Lower leg skin (tissue), 4 donors: ENCODE measurements at regions not wholly inside any gene's neighbourhood (a gene's known extent, or its start where the extent isn't known, plus 50 kb on each side); places are given as distances from the start of the nearest gene placed in this dataset.

Experiments
- DNase-seq, 2 donors: peaks; one replicate each; pipeline ENCODE4 v3.0.0-alpha.2; 2019; ENCODE audit warnings: low spot score in 2 of 2
- H3K4me3 ChIP-seq: fragments of 200-600 bp; sonication (generic); 2 replicates; pipeline ENCODE4 v1.5.1; 2017; ENCODE audit warnings: mild to moderate bottlenecking, low read depth; ENCODE audit not compliant: poor library complexity, severe bottlenecking
- POLR2A ChIP-seq, 2 donors: fragments of 450-650 bp; IDR thresholded peaks; one replicate each; pipeline ENCODE4 v1.6.1; 2016 to 2017; ENCODE audit warnings: antibody characterized with exemption in 2 of 2, mild to moderate bottlenecking in 1 of 2, moderate library complexity in 1 of 2
- WGBS, 2 donors: methylation state at CpG; one replicate each; pipeline ENCODE4 v1.1.5; 2018; 5-methylcytosine and 5-hydroxymethylcytosine counted together
- intact Hi-C: fragments of 100-400 bp; cut with DNase I; formaldehyde crosslinking; loops from one replicate; pipeline ENCODE4 v1.15.0; 2023; ENCODE audit warnings: low total_unique reads
- TF ChIP-seq, protein P1 (sequence below), 3 donors: fragments of 450-650 bp; IDR thresholded peaks; one replicate each; pipeline ENCODE4 v1.5.1; 2016; ENCODE audit warnings: antibody characterized with exemption in 3 of 3, mild to moderate bottlenecking in 3 of 3, moderate library complexity in 2 of 3

- intact Hi-C loops = no loop called here
- DNase-seq = peak in 1 of 2 donors; percentile 46
These were observed 242.6 kb downstream of the PTPRU start for GRCh38 chr1:29478879-29479278.

DNA sequence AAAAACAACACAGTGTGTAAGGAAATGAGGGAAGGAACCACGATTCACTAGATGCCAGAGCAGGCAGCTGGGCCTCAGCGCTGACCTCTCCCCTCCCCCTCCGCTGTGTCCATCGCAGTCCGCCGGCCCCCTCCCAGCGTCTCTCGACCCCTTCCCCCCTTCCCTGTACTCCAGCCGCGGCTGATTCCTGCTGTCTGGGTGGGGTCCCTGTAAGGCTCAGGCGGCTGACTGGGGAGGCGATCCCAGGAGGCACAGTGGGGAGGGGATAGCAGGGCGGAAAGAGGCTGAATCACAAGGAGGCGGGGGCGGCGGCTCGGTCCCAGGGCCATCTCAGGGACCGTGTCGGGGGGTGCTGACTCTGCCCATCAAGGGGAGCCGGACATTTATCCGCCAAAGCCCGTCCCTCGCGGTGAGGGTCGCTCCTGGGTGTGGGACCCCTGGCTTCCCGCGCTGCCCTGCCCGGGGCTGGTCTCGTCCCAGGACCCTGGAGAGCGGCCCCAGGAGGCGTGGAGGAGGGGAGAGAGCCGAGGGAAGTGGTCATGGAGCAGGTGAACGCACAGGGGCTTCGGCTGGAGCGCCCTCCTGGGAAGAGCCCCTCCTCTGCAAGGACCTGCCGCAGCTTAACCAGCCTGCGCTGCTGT, 241.9 kb downstream of the PTPRU start:
- WGBS, 2 donors = 6 to 7% methylated on average over 27 to 32 of the region's 37 CpGs
- no peak overlapping the region for H3K4me3 ChIP-seq
- intact Hi-C loops = no loop called here
- no peak for TF ChIP-seq POLR2A (IDR thresholded peaks at IDR 0.05)
- TF ChIP-seq, protein P1, sequence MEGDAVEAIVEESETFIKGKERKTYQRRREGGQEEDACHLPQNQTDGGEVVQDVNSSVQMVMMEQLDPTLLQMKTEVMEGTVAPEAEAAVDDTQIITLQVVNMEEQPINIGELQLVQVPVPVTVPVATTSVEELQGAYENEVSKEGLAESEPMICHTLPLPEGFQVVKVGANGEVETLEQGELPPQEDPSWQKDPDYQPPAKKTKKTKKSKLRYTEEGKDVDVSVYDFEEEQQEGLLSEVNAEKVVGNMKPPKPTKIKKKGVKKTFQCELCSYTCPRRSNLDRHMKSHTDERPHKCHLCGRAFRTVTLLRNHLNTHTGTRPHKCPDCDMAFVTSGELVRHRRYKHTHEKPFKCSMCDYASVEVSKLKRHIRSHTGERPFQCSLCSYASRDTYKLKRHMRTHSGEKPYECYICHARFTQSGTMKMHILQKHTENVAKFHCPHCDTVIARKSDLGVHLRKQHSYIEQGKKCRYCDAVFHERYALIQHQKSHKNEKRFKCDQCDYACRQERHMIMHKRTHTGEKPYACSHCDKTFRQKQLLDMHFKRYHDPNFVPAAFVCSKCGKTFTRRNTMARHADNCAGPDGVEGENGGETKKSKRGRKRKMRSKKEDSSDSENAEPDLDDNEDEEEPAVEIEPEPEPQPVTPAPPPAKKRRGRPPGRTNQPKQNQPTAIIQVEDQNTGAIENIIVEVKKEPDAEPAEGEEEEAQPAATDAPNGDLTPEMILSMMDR (IDR thresholded peaks at IDR 0.05) = no peak
- DNase-seq = peak in 1 of 2 donors; percentile 72

More at GRCh38 chr1:29478879-29479278, 242.6 kb downstream of the PTPRU start:
- WGBS, 2 donors = 37 to 41% methylated on average over 7 of the region's 7 CpGs
- H3K4me3 ChIP-seq = no peak overlapping the region
- no peak for TF ChIP-seq POLR2A (IDR thresholded peaks at IDR 0.05)
- TF ChIP-seq, protein P1 (IDR thresholded peaks at IDR 0.05) = no peak

GRCh38 chr1:29475326-29475725, 239.0 kb downstream of the PTPRU start:
- peak in 1 of 2 donors; percentile 76 for DNase-seq
- intact Hi-C loops = no loop called here
- TF ChIP-seq, protein P1 (IDR thresholded peaks at IDR 0.05) = no peak
- no peak for TF ChIP-seq POLR2A (IDR thresholded peaks at IDR 0.05)
- WGBS, 2 donors = 73 to 81% methylated on average over 7 of the region's 7 CpGs
- H3K4me3 ChIP-seq = no peak overlapping the region

GRCh38 chr1:29474274-29475244, 238.2 kb downstream of the PTPRU start:
- TF ChIP-seq POLR2A (IDR thresholded peaks at IDR 0.05) = no peak
- TF ChIP-seq, protein P1 (IDR thresholded peaks at IDR 0.05) = no peak
- no peak overlapping the region for H3K4me3 ChIP-seq
- WGBS, 2 donors = 61 to 76% methylated on average over 8 to 9 of the region's 9 CpGs
- DNase-seq = peak in 1 of 2 donors; percentile 31
- intact Hi-C loops = no loop called here

- H3K4me3 ChIP-seq = no peak overlapping the region
- peak in 1 of 2 donors; percentile 31 for DNase-seq
- no peak for TF ChIP-seq POLR2A (IDR thresholded peaks at IDR 0.05)
- TF ChIP-seq, protein P1 (IDR thresholded peaks at IDR 0.05) = no peak
- WGBS, 2 donors = 78 to 82% methylated on average over 9 of the region's 9 CpGs
- intact Hi-C loops = no loop called here
These were observed 237.0 kb downstream of the PTPRU start for GRCh38 chr1:29473161-29473855.
